GM11168 (cell line): ENCODE measurements at regions not wholly inside any gene's neighbourhood (a gene's known extent, or its start where the extent isn't known, plus 50 kb on each side); places are given as distances from the start of the nearest gene placed in this dataset.
"Not testable (repeated sequence)": the region's sequence is repeated elsewhere in the genome, so short reads cannot be mapped to it uniquely, and the experiment has no call there.

Experiments
- in situ Hi-C: fragments of 300-500 bp; cut with MboI; formaldehyde crosslinking; loops from one replicate; pipeline ENCODE4 v1.12.0; 2022; ENCODE audit warnings: low sequenced_read_pairs; ENCODE audit not compliant: unreplicated experiment

GRCh38 chr5:153318556-153318955 lies 171.9 kb upstream of the GRIA1 start:
- in situ Hi-C loops, result no loop called here

GRCh38 chr5:153321478-153321877 lies 169.0 kb upstream of the GRIA1 start:
- in situ Hi-C loops, result no loop called here

GRCh38 chr5:153340139-153340538 lies 150.3 kb upstream of the GRIA1 start:
- in situ Hi-C loops, result no loop called here

GRCh38 chr5:153340738-153341137 lies 149.7 kb upstream of the GRIA1 start:
- in situ Hi-C loops, result no loop called here

DNA sequence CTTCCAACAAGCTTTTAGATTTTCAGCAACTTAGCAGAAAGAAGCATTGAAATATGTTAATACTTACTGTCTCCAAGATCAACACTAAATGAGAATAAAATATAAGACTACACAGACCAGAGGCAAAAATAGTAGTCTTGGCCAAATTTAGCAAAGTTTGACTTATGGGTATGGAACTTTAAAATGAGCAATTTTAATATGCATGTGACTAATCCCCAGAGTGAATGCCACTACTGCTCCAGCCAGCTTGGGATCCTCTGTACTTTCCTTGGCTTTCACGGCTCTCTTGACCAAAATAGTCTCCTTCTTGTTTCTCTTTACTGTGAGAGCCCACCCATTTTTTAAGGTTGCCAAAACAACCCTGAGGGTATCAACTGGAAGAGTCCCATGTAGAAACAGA lies 148.0 kb upstream of the GRIA1 start:
- in situ Hi-C loops, result no loop called here

DNA sequence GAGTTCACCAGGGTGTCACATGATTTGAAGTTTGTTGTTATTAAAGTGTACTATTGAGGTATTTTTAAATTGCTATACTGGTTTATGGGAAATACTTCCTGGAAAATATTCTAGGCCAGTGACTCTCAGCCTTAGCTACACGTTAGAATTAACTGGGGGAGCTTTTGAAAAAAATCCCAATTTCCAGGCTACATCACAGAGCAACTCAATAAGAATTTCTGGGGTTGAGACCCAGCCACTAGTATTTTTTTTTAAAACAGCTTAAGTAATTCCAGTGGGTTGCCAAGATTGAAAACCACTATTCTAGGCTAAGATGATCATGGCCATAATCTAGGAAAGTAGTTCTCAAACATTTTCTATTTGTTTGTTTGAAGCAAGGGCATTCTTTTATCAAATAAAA lies 142.9 kb upstream of the GRIA1 start:
- in situ Hi-C loops, result no loop called here

GRCh38 chr5:153350175-153350883 lies 140.1 kb upstream of the GRIA1 start:
- in situ Hi-C loops, result no loop called here

DNA sequence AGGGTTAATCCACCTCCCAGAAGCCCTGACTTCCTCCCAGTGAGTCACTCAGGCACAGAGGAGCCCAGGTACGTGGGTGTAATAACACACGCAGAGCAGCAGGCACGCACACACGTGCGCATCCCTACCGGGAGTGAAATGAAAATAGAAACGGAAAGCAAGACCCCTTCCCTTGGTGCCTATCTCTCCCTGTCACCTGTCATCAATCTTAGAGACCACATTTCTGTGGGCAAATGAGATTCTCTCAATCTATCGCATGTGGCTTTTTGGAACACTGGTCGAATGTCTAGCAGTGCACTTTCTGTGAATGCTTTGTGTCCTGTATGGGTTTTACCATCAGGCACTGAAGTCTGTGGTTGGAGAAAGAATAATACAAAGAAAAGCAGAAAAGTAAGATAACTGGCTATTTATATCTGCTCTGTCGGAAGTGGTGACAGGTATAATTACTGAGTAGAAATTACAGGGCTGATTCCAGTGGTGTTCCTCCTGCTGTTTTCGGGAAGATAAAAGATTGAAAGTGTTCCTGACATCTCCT lies 137.7 kb upstream of the GRIA1 start:
- in situ Hi-C loops, result no loop called here

GRCh38 chr5:153357493-153358112 lies 132.9 kb upstream of the GRIA1 start:
- in situ Hi-C loops, result no loop called here

DNA sequence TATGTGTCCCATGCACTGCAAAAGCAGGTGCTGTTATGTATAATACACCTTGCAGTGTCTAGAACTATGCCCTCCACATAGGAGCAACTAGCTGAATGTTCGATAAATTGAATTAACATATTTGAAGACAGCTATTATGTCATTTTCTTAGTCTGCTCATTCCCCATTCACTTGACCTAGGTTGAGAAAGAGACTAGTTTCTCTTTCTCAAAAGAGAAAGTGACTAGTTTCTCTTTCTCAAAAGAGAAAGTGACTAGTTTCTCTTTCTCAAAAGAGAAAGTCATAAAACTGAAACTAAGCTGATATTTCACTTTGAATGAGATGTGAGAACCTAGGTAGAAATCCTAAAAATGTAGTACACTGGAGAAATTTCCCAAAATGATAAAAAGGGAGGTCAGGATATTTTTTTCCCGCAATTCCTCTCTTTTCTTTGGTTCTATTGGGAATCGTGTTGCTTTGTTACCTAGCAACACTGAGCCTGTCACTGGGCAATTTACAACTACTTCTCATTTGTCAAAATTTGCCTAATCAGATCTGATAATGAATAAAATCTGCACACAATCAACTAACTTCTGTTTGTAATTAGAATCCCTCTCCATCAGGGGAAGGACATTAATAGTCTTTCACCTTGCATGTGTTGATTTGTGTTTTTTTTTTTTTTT lies 132.0 kb upstream of the GRIA1 start:
- in situ Hi-C loops, result no loop called here

DNA sequence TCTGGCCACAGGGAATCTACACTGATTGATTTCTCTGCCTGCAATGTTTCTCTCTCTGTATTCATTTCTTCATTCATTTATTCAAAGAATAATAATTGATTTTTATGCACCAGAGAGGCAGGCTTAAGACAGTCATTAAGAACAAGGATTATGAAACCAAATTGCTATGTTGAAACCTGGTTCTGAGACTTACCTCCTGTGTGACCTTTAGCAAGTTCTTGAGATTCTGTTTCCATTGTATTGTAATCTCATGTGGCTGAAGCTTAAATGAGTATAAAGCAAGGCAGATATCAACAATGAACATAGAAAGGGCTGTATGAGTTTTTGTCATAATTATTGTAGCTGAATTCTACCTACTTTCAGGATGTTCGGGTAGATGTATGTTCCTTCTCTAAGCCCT lies 129.6 kb upstream of the GRIA1 start:
- in situ Hi-C loops, result no loop called here

GRCh38 chr5:153361735-153362409 lies 128.6 kb upstream of the GRIA1 start:
- in situ Hi-C loops, result no loop called here

GRCh38 chr5:153365547-153365946 lies 124.9 kb upstream of the GRIA1 start:
- in situ Hi-C loops, result no loop called here

- in situ Hi-C loops, result no loop called here
These were observed 123.0 kb upstream of the GRIA1 start for GRCh38 chr5:153367466-153367865.

DNA sequence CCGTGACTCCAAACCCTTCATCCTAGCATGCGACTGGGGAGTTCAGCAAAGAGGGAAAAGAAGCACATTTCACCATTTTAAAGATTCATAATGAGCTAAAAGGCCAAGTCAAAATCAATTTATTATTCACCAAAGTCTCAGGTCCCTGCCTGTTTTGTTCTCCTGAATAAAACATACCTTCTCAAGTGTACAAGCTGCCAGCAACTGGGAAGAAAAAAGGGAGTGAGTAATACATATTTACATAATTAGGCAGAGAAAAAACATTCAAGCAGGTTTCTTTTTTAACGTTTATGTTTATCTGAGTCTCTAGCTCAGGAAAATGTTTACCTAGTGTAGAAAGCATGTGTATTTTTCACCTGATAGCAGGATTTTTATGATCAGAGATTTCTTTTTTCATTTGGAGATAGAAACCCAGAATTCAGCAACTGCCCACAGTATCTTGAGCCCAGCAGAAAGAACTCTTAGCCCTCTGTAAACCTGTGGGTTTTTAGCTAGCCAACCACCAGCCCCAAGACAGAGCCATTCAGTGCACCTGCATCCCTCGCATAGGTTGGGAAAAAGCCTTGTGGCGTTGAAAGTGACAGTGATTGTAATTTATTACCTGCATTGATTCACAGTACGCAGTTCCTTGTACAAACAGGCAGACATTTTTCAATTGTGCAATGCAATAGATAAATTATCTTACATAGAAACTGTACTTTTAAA lies 117.9 kb upstream of the GRIA1 start:
- in situ Hi-C loops, result no loop called here

DNA sequence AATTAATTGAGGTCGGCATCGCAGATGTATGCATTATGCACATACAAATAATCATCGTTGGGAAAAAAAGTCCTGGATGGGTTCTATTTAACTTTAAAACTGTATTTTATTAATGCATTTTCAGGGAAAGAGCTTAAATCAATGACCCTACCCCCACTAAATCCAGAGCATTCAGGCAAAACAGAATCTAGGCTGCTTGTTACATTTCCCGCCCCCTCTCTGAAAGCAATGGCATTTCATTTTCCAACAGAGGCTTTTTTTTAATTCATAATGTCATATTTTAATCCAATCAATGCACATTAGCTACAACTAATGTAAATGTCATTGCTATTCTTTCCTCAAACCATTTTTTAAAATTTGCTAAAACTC lies 117.4 kb upstream of the GRIA1 start:
- in situ Hi-C loops, result no loop called here

GRCh38 chr5:153381630-153382029 lies 108.8 kb upstream of the GRIA1 start:
- in situ Hi-C loops, result not testable (repeated sequence)

DNA sequence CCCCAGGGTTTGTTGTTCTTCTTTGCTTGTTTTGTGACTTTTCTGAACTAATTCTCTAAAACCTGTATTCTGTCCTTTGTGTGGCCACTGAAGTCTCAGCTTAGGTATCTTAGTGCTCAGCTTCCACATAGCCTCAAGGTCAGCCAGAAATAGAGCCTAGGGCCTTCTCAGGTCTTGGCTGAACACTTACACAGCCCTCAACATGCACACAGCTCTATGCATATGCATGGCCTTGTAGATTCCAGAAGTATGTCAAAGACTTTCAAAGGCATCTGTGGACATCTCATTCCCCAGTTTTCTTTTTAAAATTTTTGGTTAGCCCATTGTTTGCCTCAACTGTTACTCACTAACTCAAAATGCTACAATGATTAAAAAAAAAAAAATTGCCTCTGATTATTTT lies 99.9 kb upstream of the GRIA1 start:
- in situ Hi-C loops, result no loop called here

DNA sequence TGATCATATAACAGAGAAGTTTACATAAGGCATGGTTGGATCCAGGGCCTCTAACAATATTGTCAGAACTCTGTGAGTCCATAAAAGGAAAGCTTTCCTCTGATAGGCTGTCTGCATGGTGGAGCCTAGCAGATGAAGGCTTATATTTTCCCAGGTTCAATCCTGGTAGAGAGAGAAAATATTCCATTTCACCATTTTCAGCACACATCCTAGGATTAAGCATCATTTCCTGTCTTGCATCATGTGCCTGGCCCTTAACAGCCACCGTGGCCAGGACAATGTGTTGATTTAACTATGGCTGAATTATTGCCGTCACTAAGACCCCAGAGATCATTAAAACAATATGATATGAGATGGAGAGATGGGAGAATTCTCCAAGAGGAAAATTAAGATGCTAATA lies 90.9 kb upstream of the GRIA1 start:
- in situ Hi-C loops, result no loop called here

- in situ Hi-C loops, result no loop called here
These were observed 89.5 kb upstream of the GRIA1 start for GRCh38 chr5:153400931-153401330.
